Endodermal cell (in vitro differentiated cells): ENCODE measurements at regions not wholly inside any gene's neighbourhood (a gene's known extent, or its start where the extent isn't known, plus 50 kb on each side); places are given as distances from the start of the nearest gene placed in this dataset.

Experiments
- DNase-seq: peaks from one replicate; pipeline ENCODE4 v3.0.0-alpha.2; 2017
- H3K27ac ChIP-seq: 2 replicates; pipeline ENCODE4 v1.5.1; 2013; ENCODE audit warnings: mild to moderate bottlenecking, low read depth, low read length, moderate library complexity
- H3K27me3 ChIP-seq: 2 replicates; pipeline ENCODE4 v1.6.1; 2013; ENCODE audit warnings: mild to moderate bottlenecking, low read length, moderate library complexity; ENCODE audit not compliant: insufficient read depth, control insufficient read depth, poor library complexity, severe bottlenecking
- H3K36me3 ChIP-seq: 2 replicates; pipeline ENCODE4 v1.7.0; 2013; ENCODE audit warnings: mild to moderate bottlenecking, low read length, moderate library complexity; ENCODE audit not compliant: control insufficient read depth, insufficient read depth
- H3K4me1 ChIP-seq: one replicate; pipeline ENCODE4 v1.7.0; 2013; ENCODE audit warnings: low read length; ENCODE audit not compliant: control insufficient read depth, insufficient read depth
- H3K4me3 ChIP-seq: 2 replicates; pipeline ENCODE4 v1.5.1; 2013; ENCODE audit warnings: mild to moderate bottlenecking, low read length, moderate library complexity
- H3K9ac ChIP-seq: 2 replicates; pipeline ENCODE4 v1.6.1; 2013; ENCODE audit warnings: mild to moderate bottlenecking, low read length, moderate library complexity; ENCODE audit not compliant: poor library complexity, severe bottlenecking; ENCODE audit errors: extremely low read depth
- H3K9me3 ChIP-seq: 2 replicates; pipeline ENCODE4 v1.6.1; 2013; ENCODE audit warnings: mild to moderate bottlenecking, low read length, moderate library complexity; ENCODE audit not compliant: control insufficient read depth
- H3K27ac Mint-ChIP-seq: 2 replicates; pipeline ENCODE4 v1.8.0; 2020; ENCODE audit warnings: mixed read lengths
- H3K27me3 Mint-ChIP-seq: 2 replicates; pipeline ENCODE4 v1.8.0; 2021; ENCODE audit warnings: mild to moderate bottlenecking, mixed read lengths; ENCODE audit not compliant: insufficient read depth
- H3K36me3 Mint-ChIP-seq: 2 replicates; pipeline ENCODE4 v1.8.0; 2020; ENCODE audit warnings: low read depth, mixed read lengths
- H3K4me1 Mint-ChIP-seq: 2 replicates; pipeline ENCODE4 v1.8.0; 2020; ENCODE audit warnings: mixed read lengths
- H3K4me3 Mint-ChIP-seq: 2 replicates; pipeline ENCODE4 v1.8.0; 2020; ENCODE audit warnings: mild to moderate bottlenecking, moderate library complexity, mixed read lengths
- H3K9me3 Mint-ChIP-seq: 2 replicates; pipeline ENCODE4 v1.8.0; 2020; ENCODE audit warnings: mild to moderate bottlenecking, mixed read lengths
- WGBS, 2 experiments: methylation state at CpG; one replicate each; pipeline versions ENCODE4 v1.1.5 to v1.1.7; 2013; ENCODE audit warnings: missing lambda C conversion rate in 2 of 2, mixed read lengths in 1 of 2; ENCODE audit not compliant: insufficient coverage in 1 of 2, insufficient read length in 1 of 2; 5-methylcytosine and 5-hydroxymethylcytosine counted together
- TF ChIP-seq, protein P1 (sequence below): fragments of 200-600 bp; sonication (generic); conservative IDR thresholded peaks from 2 replicates; pipeline ENCODE4 v1.5.0; 2021; ENCODE audit warnings: antibody characterized with exemption, mild to moderate bottlenecking

DNA sequence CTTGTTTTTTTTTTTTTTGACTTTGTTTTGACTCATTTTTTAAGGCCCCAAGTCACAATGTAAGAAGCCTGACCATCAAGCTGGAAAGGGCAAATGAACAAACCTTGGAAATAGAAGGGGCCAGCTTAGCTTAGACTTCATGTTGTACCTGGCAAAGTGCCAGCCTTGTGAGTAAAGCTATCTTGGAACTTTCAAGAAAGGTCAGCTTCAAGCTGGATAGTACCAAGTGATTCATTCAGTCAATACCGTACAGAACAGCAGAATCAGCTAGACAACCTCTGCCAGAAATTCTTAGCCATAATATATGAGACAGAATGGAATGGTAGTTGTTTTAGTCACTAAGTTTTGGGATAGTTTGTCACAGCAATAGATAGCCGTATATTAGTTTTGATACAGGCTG, 1492.2 kb upstream of the TENM3 start:
- 94 to 100% methylated on average over 1 to 2 of the region's 2 CpGs for WGBS, 2 experiments
- Mint-ChIP-seq H3K27ac (no peak overlapping the region), H3K36me3 (no peaks in the 10 kb centered on the region), H3K27me3 (no peaks in the 10 kb centered on the region), H3K9me3 (peaks cover 29% of the 10 kb centered on the region), H3K4me3 (no peak overlapping the region), H3K4me1 (no peaks in the 10 kb centered on the region)
- H3K4me1 ChIP-seq: no peaks in the 10 kb centered on the region
- no peak overlapping the region for H3K9ac ChIP-seq
- TF ChIP-seq, protein P1, sequence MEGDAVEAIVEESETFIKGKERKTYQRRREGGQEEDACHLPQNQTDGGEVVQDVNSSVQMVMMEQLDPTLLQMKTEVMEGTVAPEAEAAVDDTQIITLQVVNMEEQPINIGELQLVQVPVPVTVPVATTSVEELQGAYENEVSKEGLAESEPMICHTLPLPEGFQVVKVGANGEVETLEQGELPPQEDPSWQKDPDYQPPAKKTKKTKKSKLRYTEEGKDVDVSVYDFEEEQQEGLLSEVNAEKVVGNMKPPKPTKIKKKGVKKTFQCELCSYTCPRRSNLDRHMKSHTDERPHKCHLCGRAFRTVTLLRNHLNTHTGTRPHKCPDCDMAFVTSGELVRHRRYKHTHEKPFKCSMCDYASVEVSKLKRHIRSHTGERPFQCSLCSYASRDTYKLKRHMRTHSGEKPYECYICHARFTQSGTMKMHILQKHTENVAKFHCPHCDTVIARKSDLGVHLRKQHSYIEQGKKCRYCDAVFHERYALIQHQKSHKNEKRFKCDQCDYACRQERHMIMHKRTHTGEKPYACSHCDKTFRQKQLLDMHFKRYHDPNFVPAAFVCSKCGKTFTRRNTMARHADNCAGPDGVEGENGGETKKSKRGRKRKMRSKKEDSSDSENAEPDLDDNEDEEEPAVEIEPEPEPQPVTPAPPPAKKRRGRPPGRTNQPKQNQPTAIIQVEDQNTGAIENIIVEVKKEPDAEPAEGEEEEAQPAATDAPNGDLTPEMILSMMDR: no peak
- H3K36me3 ChIP-seq: no peaks in the 10 kb centered on the region
- no peak for DNase-seq
- H3K27me3 ChIP-seq: no peaks in the 10 kb centered on the region
- no peak overlapping the region for H3K27ac ChIP-seq
- H3K9me3 ChIP-seq: no peaks in the 10 kb centered on the region
- no peak overlapping the region for H3K4me3 ChIP-seq

DNA sequence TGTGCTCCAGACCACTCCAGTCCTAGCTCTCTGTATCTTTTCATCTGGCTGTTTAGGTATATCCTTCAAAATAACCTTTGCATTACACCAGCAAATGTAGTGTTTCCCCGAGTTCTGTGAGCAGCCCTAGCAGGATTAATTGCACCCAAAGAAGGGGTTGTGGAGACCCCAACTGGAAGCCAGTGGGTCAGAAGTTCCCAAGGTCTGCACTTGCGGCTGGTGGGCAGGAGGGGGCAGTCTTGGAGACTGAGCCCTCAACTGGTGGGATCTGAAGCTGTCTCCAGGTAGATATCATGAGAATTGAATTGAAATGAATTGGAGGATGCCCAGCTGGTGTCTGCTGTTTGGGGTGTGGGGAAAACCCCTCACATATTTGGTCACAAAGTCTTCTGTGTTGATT, 1485.3 kb upstream of the TENM3 start:
- H3K9me3 Mint-ChIP-seq: peaks cover 13% of the 10 kb centered on the region
- no peak overlapping the region for H3K4me3 ChIP-seq
- H3K4me3 Mint-ChIP-seq: no peak overlapping the region
- H3K27me3 ChIP-seq: no peaks in the 10 kb centered on the region
- no peak overlapping the region for H3K27ac ChIP-seq
- H3K9ac ChIP-seq: no peak overlapping the region
- no peaks in the 10 kb centered on the region for H3K4me1 ChIP-seq
- no peaks in the 10 kb centered on the region for H3K9me3 ChIP-seq
- H3K27ac Mint-ChIP-seq: no peak overlapping the region
- H3K36me3 ChIP-seq: no peaks in the 10 kb centered on the region
- 94% methylated on average over 2 of the region's 2 CpGs for WGBS, 2 experiments
- no peaks in the 10 kb centered on the region for H3K4me1 Mint-ChIP-seq
- no peak for DNase-seq
- no peaks in the 10 kb centered on the region for H3K36me3 Mint-ChIP-seq
- TF ChIP-seq, protein P1: peak; percentile 33
- no peaks in the 10 kb centered on the region for H3K27me3 Mint-ChIP-seq

DNA sequence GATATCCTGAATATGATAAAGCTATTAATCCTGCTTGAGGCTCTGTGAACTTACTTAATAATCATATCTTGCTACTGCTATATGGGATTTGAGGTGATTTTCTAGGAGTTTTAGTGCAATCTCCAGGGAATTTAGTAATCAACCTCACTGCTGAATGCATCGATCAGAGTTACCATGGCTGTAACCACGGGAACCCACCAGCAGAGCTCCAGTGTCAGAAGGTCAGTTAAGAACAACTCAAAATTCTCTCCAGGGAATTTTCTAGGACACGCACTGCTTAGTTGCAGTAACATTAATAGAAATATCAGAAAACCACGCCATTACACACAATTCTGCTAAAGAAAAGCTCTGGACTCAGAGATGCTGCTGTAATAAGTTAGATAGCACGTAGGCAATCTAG, 1477.2 kb upstream of the TENM3 start:
- Histone ChIP-seq H3K36me3 (no peaks in the 10 kb centered on the region), H3K4me1 (no peaks in the 10 kb centered on the region), H3K9me3 (no peaks in the 10 kb centered on the region), H3K4me3 (no peak overlapping the region), H3K27me3 (no peaks in the 10 kb centered on the region), H3K27ac (no peak overlapping the region), H3K9ac (no peak overlapping the region)
- WGBS, 2 experiments: 68 to 79% methylated on average over 3 to 5 of the region's 5 CpGs
- no peak for DNase-seq
- TF ChIP-seq, protein P1: no peak
- Mint-ChIP-seq H3K9me3 (peaks cover 2% of the 10 kb centered on the region), H3K36me3 (no peaks in the 10 kb centered on the region), H3K27me3 (no peaks in the 10 kb centered on the region), H3K4me3 (no peak overlapping the region), H3K4me1 (peaks cover 13% of the 10 kb centered on the region), H3K27ac (no peak overlapping the region)
